GM21576 (cell line): ENCODE measurements at regions not wholly inside any gene's neighbourhood (a gene's known extent, or its start where the extent isn't known, plus 50 kb on each side); places are given as distances from the start of the nearest gene placed in this dataset.
A peak's percentile ranks its signal among the peaks of the same experiment; 100 is the strongest.
"Not testable (repeated sequence)": the region's sequence is repeated elsewhere in the genome, so short reads cannot be mapped to it uniquely, and the experiment has no call there.

Experiments used
- ATAC-seq: cut with Tn5 transposase; IDR thresholded peaks from one replicate; pipeline ENCODE4 v1.9.1; 2021; ENCODE audit warnings: mild to moderate bottlenecking, moderate library complexity; ENCODE audit not compliant: unreplicated experiment

- no peak for ATAC-seq
Measured at GRCh38 chr7:20083781-20084180, 133.4 kb downstream of the MACC1 start.

DNA sequence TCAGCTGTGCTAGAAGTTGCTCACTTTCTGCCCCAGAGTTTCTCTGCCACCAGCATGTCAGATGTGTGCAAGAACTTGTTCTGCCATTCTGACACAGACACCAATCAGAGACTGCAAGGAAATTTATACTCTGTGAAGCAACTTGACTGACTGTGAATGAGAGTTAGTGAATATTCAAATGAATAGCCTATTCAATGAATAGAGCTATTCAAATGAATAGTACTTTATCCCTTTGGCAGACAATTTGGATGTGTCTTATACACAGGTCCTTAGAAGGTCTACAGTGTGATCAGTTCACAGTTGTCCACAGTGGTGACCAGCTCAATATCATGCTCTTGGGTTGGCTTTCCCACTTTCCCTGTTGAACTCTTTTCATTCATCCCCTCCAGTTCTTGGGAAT is 138.1 kb downstream of the MACC1 start:
- no peak for ATAC-seq

DNA sequence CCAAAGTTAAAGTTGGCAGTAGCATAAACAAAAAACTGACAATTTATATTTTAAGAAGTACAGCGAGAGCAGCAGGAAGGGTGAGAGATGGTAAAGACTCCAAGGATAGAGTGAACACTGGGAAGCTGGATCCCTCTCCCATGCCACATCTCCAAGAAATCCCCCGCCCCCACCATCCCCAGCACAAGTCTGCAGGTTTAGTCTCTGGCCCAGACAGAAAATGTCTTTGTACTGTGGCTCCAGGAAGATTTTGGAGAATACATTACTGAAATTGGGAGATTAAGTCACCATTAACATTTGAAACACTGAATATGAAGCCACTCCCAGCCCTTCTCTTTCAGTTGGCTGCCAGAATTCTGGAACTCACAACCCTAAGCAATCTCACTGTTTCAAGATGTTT is 140.3 kb downstream of the MACC1 start:
- ATAC-seq = no peak

GRCh38 chr7:20075992-20076820 is 141.0 kb downstream of the MACC1 start:
- no peak for ATAC-seq

GRCh38 chr7:20075440-20075839 is 141.7 kb downstream of the MACC1 start:
- no peak for ATAC-seq

- not testable (repeated sequence) for ATAC-seq
Measured at GRCh38 chr7:20068004-20068403, 149.2 kb downstream of the MACC1 start.

- peak; percentile 99 for ATAC-seq
Measured at GRCh38 chr7:20064974-20065862, 152.0 kb downstream of the MACC1 start.

- ATAC-seq = no peak
Measured at GRCh38 chr7:20064181-20064970, 152.8 kb downstream of the MACC1 start.

- no peak for ATAC-seq
Measured at GRCh38 chr7:20063644-20064043, 153.5 kb downstream of the MACC1 start.

DNA sequence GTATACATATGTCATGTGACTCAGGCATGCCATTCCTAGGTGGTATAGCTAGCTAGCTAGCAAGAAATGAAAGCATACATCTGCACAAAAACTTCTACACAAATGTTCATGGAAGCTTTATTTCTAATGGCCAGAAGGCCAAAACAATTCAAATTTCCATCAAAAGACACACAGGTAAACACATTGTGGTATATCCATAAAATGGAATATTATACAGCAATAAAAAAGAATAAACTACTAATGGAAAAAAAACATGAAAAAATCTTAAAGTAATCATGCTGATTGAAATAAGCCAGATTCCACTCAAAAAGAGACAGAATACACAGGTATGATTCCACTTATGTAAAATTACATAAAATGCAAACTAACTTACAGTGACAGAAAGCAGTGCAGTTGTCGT is 154.3 kb downstream of the MACC1 start:
- ATAC-seq = no peak

DNA sequence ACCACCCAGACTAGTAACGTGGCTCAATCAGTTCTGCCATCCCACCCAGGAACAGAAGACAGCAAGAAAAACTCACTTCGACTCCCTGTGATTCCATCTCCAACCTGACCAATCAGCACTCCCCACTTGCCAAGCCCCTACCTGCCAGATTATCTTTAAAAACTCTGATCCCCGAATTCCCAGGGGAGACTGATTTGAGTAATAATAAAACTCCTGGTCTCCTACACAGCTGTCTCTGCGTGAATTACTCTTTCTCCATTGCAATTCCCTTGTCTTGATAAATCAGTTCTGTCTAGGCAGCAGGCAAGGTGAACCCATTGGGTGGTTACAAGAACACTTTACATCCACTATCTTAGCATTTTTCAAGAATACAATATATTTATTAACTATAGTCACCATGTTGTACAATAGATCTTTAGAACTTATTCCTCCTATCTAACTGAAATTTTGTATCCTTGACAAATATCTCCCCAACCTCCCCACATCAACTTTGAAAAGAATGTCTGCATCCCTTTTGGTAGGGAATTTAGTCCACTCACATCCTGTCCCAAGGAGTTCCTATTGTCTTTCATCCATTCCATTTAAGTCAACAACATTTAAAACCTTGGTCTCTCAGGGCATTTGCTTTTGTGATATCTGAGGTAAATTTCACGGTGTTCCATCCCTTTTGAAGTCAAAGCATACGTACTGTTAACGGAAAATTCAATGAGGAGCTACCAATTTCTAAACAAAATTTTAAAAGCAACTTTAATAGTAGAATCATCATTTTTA is 163.7 kb downstream of the MACC1 start:
- no peak for ATAC-seq

DNA sequence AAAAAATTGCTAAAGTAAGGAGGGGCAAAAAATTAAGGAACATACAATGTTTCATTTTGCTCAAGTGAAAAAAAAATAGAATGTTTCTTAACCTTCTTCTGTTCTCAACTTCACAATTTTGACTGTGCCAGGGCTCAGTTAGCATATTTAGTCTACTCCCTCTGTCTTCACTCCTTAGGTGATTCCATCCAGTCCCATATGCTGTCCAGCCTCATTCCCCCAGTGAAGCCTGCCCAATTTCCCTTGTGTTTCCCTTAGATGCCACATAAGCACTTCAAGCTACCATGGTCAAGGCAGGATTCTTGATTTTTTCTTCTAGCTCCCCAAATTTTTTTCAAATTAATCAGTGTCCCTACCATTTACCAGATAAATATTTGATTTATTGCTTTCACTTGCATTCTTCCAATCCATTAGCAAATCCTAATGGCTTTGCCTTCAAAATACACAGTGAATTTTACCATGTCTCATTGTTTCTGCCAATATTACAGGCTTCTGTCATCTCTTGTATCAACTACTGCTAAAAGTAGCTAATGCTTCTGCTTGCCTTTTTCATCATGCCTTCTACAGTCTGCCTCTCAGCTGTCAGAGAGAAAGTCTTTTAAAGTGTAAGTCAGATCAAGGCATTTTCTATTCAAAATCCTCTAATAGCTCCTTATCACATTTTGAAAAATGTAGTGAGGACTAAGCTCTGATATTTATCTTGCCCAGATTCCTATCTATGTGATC is 166.8 kb downstream of the MACC1 start:
- ATAC-seq = no peak

DNA sequence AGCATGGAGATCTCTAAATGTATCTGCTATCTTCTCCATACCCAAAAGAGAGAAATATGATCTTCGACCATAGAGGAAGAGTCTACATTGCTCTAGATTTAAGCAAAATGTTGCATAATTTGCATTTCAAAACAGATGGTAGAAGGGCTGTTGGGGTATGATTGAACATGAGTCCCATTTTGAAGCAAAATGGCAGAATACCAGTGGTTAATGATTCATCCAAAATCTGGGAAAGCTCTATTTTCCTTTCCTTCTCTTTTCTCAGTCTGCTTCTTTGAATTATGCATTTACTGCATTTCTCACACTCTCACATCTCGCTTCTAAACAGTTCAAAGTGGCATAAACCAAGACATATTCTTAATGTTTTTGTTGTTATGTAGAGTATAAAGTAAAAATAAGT is 178.5 kb downstream of the MACC1 start:
- no peak for ATAC-seq

DNA sequence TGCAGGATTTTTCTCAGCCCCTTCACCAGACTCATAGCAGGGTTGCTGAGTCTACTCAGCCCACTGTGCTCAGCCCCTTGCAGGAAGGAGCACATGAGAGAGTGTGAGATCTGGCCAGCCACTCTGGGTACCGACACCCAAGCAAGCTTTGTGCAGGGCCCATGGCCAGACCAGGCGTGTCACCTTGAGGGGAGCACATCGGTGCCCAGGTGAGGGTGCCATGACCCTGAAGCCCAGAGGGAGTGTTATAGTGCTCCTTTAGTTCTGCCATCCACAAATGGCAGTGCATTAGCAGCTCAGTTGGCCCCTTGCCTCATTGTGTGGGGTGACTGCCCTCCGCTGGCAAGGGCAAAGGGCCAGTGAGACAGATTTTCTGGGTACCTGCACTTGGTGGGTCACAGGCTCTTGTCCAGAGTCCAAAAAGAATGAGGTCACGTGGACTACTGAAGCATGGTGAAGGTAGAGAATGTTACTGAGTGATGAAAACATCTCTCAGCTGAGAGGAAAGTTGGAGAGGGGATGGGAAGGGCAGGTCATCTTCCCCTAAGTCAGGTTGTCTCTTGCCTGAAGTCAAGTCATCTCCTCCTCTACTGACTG is 181.8 kb downstream of the MACC1 start:
- ATAC-seq = no peak

- no peak for ATAC-seq
Measured at GRCh38 chr7:20033621-20034400, 183.4 kb downstream of the MACC1 start.

DNA sequence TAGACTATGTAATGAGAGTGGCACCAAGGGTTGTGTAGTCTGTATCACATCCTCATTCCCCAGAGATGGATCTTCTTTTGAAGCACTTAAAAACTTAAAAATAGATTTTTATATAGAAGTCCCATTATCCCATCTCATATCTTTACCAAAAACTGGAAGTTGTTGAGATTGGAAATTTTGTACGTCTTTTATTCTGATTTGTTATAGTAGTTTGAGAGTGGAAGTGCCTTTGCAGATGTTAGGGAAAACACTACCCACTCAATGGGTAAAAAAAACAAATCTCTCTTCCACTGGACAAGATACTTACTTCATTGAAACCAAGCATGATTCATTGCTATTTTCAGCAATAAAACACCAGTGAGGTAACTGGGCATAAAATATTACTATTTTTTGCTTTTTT is 184.4 kb downstream of the MACC1 start:
- ATAC-seq = no peak

- ATAC-seq = peak; percentile 45
Measured at GRCh38 chr7:20030915-20031362, 186.2 kb downstream of the MACC1 start.

DNA sequence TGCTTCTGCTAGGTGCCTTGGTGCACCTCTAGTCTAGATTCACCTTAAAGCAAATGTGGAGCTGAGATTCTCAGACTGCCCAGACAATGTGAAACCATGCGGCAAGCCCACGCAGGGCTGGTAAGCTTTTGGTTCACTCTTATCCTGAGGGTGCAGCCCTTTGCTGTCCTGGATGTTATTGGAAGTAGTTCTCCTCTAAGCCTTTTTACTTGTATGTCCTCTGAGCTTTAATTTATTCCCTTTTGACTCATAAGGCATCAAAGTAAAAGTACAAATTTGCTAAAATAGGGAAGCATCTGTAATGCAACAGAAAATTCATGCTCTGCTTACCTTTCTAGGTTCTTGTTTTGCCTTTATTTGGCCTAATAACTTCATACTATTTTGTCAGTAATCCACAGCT is 186.8 kb downstream of the MACC1 start:
- peak; percentile 91 for ATAC-seq

GRCh38 chr7:20026762-20027161 is 190.4 kb downstream of the MACC1 start:
- no peak for ATAC-seq
